Endothelial cell (in vitro differentiated cells): ENCODE measurements at regions not wholly inside any gene's neighbourhood (a gene's known extent, or its start where the extent isn't known, plus 50 kb on each side); places are given as distances from the start of the nearest gene placed in this dataset.

Experiments
- DNase-seq: peaks from one replicate; pipeline ENCODE4 v3.0.0; 2021; ENCODE audit warnings: low spot score
- H3K27ac Mint-ChIP-seq: one replicate; pipeline ENCODE4 v1.8.0; 2021; ENCODE audit warnings: mixed read lengths, inconsistent platforms; ENCODE audit not compliant: unreplicated experiment
- H3K27me3 Mint-ChIP-seq: one replicate; pipeline ENCODE4 v1.8.0; 2021; ENCODE audit warnings: mild to moderate bottlenecking, moderate library complexity, mixed read lengths, inconsistent platforms; ENCODE audit not compliant: unreplicated experiment
- H3K36me3 Mint-ChIP-seq: one replicate; pipeline ENCODE4 v1.8.0; 2021; ENCODE audit warnings: mild to moderate bottlenecking, low read depth, mixed read lengths, inconsistent platforms; ENCODE audit not compliant: unreplicated experiment
- H3K4me1 Mint-ChIP-seq: one replicate; pipeline ENCODE4 v1.8.0; 2021; ENCODE audit warnings: mild to moderate bottlenecking, mixed read lengths, inconsistent platforms; ENCODE audit not compliant: unreplicated experiment
- H3K4me3 Mint-ChIP-seq: one replicate; pipeline ENCODE4 v1.8.0; 2021; ENCODE audit warnings: mild to moderate bottlenecking, mixed read lengths, inconsistent platforms; ENCODE audit not compliant: unreplicated experiment
- H3K9me3 Mint-ChIP-seq: one replicate; pipeline ENCODE4 v1.8.0; 2021; ENCODE audit warnings: mixed read lengths, inconsistent platforms; ENCODE audit not compliant: unreplicated experiment
- TF ChIP-seq, protein P1 (sequence below): fragments of 200-600 bp; sonication (generic); IDR thresholded peaks from one replicate; pipeline ENCODE4 v1.5.0; 2021; ENCODE audit warnings: antibody characterized with exemption; ENCODE audit not compliant: unreplicated experiment

DNA sequence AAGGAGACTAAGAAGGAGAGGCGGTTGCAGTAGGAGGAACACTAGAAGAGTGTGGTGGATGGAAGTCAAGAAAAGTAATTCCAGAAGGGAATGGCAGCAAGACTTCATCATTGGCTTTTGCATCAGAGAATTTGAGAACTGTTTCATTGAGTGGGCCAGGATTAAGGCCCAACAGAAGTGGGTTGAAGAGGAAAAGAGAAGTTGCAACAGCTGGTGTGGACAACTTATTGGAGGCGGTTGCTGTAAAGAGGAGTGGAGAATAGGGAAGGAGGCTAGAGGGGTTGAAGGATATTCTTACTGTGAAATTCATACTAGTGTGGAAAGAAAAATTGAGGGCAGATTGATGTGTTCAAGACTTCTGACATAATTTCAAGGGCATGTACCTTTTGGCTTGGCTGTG lies 168.7 kb upstream of the FN1 start:
- Mint-ChIP-seq H3K4me3 (no peak overlapping the region), H3K27me3 (no peaks in the 10 kb centered on the region), H3K27ac (no peak overlapping the region), H3K9me3 (no peaks in the 10 kb centered on the region), H3K36me3 (no peaks in the 10 kb centered on the region), H3K4me1 (no peaks in the 10 kb centered on the region)
- TF ChIP-seq, protein P1, sequence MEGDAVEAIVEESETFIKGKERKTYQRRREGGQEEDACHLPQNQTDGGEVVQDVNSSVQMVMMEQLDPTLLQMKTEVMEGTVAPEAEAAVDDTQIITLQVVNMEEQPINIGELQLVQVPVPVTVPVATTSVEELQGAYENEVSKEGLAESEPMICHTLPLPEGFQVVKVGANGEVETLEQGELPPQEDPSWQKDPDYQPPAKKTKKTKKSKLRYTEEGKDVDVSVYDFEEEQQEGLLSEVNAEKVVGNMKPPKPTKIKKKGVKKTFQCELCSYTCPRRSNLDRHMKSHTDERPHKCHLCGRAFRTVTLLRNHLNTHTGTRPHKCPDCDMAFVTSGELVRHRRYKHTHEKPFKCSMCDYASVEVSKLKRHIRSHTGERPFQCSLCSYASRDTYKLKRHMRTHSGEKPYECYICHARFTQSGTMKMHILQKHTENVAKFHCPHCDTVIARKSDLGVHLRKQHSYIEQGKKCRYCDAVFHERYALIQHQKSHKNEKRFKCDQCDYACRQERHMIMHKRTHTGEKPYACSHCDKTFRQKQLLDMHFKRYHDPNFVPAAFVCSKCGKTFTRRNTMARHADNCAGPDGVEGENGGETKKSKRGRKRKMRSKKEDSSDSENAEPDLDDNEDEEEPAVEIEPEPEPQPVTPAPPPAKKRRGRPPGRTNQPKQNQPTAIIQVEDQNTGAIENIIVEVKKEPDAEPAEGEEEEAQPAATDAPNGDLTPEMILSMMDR, result no peak
- no peak for DNase-seq

DNA sequence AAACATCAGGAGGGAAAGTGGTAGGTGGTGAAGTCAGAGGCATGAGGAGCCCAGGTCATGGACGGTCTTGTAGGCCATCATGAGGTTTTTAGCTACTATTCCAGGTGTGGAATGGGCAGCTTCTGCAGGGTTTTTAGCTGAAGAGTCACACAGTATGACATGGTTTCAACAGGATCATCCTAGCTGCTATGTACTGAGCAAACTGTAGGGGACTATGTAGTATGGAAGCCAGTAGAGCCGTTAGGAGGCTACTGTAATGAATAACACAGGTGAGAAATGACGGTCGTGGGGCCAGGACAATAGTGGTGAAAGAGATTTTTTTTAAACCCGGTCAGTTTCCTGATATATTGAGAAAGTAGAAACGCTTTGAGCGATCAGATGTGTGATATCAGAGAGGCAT lies 167.6 kb upstream of the FN1 start:
- Mint-ChIP-seq H3K27me3 (no peaks in the 10 kb centered on the region), H3K36me3 (no peaks in the 10 kb centered on the region), H3K4me1 (no peaks in the 10 kb centered on the region), H3K9me3 (no peaks in the 10 kb centered on the region), H3K27ac (no peak overlapping the region), H3K4me3 (no peak overlapping the region)
- no peak for DNase-seq
- TF ChIP-seq, protein P1, result no peak

DNA sequence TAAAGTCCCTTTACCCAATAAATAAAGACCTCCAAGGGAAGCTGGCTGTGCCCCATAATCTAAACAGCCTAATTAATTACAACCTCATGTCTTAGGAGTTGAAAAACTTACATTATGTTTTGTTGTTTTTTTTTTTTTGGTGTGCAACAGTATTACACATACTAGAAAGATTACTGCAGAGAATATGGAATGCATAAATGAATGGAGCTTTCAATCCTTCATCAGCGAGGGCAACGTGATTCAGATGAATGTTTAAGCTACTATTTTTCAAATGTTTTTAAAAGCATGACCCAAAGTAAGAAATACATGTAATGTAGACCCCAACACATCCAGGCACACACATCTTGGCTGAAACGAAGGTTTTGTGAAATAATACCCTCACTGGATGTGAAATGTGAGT lies 167.1 kb upstream of the FN1 start:
- Mint-ChIP-seq H3K27ac (no peak overlapping the region), H3K4me1 (no peaks in the 10 kb centered on the region), H3K36me3 (no peaks in the 10 kb centered on the region), H3K9me3 (no peaks in the 10 kb centered on the region), H3K4me3 (no peak overlapping the region), H3K27me3 (no peaks in the 10 kb centered on the region)
- no peak for DNase-seq
- TF ChIP-seq, protein P1, result no peak

DNA sequence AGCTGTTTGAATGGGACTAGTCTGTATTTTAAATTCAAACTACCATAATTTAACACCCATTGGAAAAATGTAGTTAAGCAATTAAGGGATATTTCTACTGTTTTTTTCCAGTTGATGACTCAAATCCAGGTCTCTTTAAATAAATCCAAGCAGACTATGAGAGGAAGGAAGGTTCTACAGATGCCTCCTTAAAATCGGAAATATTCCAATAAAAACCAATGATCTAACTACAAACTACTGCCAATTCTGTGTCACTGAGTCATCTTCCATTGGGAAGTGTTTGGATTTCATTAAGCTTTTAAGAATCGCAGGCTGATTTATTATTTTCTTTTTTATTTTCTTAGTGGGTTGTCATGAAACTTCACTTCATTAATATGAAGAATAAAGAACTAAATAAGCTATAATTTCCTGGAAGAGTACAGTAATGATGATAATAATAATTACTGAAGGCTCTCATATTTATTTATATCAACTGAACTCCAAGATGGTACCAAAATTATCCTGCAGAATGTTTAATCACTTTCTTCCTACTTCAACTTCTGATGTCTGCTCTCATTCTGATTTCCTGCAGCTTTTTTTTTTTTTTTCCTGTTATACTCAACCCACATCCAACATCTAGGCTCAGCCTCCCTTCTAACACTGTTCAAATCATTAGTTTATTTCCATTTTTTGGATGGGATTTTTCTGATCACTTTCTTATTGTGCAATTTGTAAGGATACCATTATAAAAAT lies 166.3 kb upstream of the FN1 start:
- Mint-ChIP-seq H3K27me3 (no peaks in the 10 kb centered on the region), H3K4me3 (no peak overlapping the region), H3K4me1 (no peaks in the 10 kb centered on the region), H3K9me3 (no peaks in the 10 kb centered on the region), H3K27ac (no peak overlapping the region), H3K36me3 (no peaks in the 10 kb centered on the region)
- TF ChIP-seq, protein P1, result no peak
- DNase-seq, result no peak

DNA sequence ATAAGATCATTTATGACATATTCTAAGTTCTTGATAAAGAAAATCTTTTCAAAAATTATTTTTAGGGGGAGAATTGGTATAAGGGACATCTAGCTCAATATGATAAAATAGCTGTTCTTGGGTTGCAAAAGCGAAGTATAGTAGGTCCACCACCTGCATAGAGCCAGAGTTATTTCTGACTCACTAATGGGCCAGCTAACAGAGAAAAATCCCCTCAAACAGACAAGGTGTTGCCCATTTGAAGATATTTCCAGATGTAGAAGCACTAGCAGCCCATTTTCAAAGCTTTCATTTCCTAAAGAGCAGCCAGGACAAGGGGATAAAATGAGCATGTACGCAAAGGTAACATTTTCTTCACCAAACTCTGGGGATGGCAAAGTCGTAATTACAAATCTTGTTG lies 165.7 kb upstream of the FN1 start:
- H3K36me3 Mint-ChIP-seq, result no peaks in the 10 kb centered on the region
- H3K27ac Mint-ChIP-seq, result no peak overlapping the region
- TF ChIP-seq, protein P1, result no peak
- no peak for DNase-seq
- H3K9me3 Mint-ChIP-seq, result no peaks in the 10 kb centered on the region
- H3K27me3 Mint-ChIP-seq, result no peaks in the 10 kb centered on the region
- no peaks in the 10 kb centered on the region for H3K4me1 Mint-ChIP-seq
- no peak overlapping the region for H3K4me3 Mint-ChIP-seq
